ENCODE measurements at regions not wholly inside any gene's neighbourhood (a gene's known extent, or its start where the extent isn't known, plus 50 kb on each side); places are given as distances from the start of the nearest gene placed in this dataset.

DNA sequence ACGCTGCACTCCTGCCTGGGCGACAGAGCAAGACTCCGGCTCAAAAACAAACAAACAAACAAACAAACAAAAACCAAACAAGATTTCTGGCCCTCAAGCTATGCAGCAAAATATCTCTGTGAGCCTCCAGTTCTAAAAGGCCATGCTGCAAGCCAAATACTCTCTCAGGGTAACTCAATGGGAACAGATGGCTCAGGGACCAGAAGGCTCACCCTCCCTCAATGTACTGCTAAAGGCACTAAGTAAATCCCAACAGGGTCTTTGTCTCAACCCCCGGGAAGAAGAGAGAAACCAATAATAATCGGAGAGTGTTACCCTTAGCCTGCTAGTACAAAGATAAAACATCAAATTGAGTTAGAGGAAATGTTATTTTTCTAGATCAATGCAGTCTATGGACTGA lies 119.7 kb upstream of the ZC3H12C start:
- DNase-seq: no peak

DNA sequence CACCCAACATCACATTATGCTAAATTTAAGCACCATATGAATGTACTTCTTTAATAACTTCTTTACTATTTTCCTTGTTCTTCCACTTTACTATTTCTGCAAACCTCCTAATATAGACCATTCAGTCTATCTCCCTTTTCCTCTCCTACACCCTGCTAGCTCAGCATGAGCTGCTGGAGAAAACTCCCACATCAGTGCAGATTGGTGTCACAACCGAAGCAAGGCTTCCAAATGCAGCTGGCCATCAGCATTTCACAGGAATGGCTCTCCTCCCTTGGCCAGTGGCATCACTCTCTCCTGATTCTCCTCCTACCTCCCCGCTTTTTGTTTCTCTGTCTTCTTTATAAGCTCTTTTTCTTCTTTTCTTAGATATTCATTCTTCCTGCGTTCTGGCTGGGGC lies 118.7 kb upstream of the ZC3H12C start:
- DNase-seq: no peak

DNA sequence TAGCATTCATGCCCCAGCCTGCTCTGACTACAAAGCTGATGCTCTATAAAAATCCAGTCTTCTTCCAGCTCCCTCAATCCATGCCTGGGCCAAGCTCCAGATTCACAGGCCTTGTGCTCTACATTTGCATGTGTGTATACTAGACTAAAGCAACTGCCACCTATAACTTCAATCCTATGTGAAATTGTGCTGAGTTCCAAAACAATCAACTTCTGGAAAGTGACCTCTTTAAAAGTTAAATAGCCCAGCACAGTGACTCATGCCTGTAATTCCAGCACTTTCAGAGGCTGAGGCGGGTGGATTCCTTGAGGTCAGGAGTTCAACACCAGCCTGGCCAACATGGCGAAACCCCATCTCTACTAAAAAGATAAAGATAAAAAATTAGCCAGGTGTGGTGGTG lies 114.3 kb upstream of the ZC3H12C start:
- no peak for DNase-seq

DNA sequence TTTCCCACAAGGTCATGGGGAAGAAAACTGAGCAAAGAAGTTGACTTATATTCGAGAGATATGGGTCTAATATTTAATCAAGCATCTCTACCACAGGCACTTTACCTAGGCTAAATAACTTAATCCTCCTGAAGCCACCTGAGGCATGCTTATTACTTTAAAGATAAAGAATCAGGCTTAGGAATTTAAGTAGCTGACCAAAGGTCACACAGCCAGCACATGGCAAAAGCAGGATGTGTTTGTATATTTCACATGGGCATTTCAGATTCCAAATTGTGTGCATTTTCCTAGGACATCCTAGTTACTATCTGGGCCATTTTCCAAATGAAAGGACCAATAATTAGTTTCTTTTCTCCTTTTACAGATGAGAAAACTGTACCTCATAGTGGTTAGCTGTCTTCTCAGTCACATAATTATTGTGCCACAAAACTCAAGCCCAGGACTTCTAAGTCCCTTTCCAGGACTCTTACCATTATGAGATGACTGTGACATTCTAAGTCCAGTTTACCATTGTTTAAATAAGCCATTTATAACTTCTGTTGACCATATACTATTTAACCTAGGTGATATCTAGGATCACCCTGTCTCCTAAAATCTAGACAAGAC lies 112.1 kb upstream of the ZC3H12C start:
- DNase-seq: no peak

DNA sequence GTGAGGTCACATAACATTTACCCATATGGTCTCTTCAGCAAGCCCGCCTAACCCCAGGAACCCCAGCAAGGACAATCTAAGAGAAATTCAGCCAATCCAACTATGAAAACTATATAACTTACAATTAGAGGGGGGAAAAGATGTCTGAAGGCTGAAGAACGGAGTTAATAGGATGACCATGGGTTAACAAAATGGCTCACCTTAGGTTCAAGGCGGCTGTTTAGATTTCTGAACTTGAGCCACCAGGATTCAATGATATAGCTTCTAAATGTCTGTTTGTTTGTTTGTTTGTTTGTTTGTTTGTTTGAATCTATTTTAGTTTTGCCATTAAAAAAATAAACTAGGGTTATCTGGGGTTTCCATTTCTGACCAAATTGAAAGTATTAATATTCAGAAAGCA lies 109.8 kb upstream of the ZC3H12C start:
- no peak for DNase-seq

DNA sequence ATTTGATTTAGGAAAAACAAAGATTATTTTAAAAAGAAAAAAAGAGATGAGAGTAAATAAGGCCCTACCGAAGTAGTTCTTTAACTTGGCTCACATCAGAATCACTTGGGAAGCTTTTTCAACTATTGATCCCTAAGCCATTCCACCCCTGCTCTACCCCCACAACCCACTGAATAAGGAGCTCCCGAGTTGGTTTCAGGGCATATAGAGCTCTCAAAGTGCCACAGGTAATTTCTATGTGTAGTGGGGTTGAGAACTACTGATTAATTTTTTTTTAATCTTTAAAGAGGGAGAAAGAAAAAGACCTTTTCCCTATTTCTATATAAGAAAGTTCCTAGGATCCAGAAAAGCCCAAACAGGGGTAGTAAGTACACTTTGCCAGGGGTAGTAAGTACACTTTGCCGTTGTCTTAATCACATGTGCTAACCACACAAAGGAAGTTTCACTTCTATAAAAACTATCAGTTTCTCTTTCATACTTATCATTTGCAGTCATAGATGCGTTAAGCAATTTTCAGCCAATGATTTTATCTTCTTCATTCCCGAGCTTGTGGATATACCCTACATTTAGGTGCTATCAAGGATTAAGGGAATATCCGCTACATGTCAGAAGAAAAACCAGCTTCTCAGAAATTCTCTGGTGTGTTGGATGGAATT lies 108.4 kb upstream of the ZC3H12C start:
- no peak for DNase-seq

DNA sequence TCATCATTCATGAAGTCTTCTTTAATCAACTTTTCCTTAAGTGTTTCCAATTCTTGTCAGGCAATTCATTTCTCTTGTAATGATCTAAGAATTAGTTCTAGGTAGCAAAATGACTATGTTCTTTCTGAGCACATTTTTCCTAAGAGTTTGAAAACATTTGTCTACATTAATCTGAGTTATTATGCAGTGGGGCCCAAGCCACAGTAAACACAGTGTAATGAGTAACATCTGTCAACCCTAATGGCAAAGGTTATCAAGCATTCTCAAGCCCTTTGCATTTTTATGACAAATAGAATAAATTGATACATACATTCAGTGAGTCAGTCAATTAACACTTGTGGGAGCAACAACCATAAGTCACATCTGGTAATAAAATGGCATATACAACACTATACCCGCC lies 106.7 kb upstream of the ZC3H12C start:
- no peak for DNase-seq

DNA sequence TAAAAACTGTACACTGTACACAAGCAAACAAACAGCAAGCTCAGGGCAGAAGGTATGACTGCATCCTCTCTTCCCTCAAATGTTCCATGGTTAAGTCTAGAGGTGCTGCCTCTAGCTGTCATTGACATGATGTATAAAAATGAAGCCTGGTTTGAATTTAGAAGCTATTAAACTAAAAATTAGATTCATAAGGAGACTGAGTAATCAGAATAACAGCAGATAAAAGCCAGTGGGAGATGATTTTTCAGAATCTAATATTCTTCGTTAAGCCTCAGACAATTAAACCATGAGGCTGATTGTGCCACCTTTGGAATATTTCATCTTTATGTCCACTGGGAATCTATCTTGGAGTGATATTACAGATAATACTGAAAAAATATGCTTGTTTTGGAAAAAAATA lies 101.4 kb upstream of the ZC3H12C start:
- no peak for DNase-seq

DNA sequence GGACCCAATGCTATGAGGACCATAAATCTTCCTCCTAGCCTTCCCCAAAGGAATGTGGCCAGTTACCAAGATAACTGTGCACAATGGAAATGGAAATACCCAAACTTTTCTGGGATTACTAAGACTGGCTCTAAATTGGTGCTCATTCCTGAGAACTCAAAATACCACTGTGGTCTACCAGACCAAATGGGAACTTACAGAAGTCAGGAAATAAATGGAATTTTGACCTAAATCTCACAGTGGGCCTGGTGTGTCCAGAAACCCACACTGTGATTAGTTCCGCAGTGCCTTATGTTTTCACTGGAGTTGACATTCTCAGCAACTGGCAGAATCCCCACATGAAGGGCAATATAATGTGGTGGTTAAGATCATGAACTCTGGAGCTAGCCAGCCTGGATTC lies 99.4 kb upstream of the ZC3H12C start:
- no peak for DNase-seq

DNA sequence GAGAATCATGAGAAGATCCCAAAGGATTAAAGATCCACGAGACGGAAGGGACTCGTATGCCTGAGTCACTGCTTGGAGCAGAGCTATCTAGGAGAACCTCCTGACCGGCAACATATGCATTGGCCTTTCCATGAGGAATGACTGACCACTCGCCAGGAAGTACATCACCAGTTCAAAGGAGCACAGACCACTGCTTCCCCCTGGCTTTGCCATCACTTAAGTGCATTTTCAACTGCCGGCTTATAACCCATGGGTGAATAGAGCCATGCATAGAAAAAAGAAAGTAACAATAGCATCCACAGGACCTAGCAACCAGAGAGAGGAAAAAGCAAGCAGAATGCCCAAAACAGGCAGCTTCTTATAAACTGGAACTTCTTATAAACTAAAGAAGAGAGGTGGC lies 98.3 kb upstream of the ZC3H12C start:
- no peak for DNase-seq

DNA sequence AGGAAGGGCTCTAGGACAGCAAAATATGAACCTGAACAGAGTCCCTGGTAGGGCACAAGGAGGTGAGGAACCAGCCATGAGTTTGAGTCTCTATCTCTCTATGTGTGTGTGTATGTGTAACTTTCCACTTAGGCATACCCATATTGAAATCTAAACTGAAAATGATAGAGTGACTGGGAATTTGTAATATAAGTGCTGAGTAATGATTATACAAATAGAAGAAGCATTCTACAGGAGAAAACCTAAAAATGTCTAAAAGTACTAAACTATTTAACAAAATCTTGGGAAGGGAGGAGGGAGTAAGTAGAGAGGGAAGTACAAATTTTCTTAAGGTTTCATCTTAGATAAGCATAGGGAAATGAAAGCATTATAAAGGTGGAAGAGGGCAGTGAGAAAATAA lies 97.1 kb upstream of the ZC3H12C start:
- no peak for DNase-seq

DNA sequence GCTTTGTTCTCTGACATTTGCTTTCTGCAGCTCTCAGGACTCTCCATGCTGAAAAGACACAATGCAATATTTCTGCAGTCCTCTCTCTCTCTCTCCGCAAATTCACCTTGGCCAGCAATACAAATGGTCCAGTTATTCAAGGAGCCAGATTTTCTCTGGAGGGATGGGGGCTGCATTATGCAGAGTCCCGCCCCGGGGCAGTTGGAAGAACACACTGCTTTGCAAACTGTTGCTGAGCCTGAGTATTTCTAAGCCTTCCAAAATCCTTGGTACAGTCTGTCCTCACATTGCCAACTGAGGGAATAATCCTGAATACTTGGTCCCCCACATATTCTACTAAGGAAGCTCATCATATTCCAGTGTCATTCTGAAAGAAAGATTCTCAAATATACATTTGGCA lies 94.3 kb upstream of the ZC3H12C start:
- DNase-seq: no peak

DNA sequence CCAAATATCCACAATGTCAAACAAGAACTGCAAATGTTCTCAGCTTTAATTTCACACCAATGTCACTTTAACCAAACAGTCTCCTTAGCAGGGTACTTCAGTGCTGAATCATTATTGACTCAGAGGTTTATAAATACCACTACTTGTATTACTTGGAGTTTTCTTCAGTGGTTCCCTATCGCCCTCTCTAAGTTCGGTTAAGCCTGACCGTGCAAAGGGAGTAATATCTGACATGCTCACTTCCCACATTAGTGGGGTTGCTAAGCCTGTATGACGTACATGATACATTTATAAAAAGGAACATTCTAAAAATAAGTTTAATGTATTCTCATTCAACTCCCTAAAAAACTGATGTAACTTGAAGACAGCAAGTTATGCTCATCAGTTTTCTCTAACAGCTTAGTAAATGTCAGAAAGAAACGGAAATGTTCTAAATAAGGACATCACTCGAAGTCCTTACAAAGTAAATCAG lies 93.1 kb upstream of the ZC3H12C start:
- peak; percentile 49 for DNase-seq

DNA sequence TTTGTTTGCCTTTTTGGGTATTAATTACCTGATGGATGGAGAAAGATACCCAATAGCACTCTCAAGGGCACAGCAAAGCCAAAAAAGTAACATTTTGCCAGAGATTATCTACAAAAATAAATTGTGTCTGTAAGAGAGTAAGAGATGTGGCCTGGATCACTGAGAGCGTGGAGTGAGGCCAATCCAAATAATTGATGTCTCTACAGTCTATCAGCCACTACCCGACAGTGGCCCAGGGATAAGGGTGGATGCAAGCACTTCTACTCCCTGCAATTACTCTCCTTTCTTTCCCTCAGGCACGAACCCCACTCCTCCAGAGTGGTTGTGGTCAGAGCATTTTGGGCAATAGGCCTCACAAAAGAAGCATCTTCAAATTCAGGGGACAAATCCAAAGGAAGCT lies 92.3 kb upstream of the ZC3H12C start:
- DNase-seq: no peak

DNA sequence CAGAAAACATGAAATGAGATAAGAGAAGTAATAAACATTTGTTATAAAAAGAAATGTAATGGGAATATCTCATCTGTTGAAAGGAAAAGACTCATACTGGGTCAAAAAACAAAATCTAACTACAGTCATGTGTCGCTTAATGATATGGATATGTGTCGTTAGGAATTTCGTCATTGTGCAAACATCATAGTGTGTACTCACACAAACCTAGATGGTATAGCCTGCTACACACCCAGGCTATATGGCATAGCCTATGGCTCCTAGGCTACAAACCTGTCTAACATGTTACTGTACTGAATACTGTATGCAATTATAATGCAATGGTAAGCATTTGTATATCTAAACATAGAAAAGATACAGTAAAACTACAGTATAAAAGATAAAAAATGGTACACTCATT lies 89.8 kb upstream of the ZC3H12C start:
- DNase-seq: no peak

DNA sequence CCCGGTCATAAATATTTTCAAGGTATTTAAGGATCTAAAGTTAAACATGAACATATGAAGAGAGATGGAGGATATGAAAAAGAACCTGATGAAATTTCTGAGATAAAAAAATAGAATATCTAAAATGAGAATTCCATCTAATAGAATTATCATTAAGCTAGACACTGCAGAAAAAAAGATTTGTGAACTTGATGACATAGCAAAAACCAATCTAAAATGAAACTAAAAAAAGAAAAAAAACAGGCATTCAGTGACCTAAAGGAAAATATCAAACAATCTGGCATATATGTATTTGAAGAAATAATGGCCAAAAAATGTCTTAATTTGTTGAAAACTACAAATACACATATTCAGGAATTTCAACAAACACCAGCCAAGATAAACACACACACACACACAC lies 81.6 kb upstream of the ZC3H12C start:
- no peak for DNase-seq

DNA sequence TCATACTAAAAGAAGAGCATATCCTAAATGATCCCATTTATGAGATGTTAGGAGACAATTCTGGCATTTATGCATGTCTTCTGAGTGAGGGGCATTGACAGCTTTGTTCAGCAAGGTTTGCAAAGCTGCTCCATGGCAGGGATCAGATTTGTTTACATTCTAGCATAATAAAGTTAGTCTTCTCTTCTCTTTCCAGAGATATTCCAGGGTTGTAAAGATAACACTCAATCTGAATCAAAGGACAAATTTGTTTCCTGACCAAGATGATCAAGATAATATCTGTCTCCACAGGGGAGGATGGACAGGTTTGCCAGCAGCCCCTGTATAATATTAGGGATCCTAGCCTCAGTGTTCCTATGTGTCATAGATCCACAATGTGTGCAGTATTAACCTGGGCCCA lies 77.5 kb upstream of the ZC3H12C start:
- DNase-seq: no peak

DNA sequence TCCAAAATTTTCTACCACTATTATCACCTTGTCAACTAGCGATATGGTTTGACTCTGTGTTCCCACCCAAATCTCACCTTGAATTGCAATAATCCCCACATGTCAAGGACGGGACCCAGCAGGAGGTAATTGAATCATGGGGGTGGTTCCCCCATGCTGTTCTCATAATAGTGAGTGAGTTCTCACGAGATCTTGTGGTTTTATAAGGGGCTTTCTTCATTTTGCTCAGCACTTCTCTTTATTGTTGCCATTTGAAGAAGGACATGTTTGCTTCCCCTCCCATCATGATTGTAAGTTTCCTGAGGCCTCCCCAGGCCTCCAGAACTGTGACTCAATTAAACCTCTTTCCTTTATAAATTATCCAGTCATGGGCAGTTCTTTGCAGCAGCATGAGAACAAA lies 73.5 kb upstream of the ZC3H12C start:
- no peak for DNase-seq

DNA sequence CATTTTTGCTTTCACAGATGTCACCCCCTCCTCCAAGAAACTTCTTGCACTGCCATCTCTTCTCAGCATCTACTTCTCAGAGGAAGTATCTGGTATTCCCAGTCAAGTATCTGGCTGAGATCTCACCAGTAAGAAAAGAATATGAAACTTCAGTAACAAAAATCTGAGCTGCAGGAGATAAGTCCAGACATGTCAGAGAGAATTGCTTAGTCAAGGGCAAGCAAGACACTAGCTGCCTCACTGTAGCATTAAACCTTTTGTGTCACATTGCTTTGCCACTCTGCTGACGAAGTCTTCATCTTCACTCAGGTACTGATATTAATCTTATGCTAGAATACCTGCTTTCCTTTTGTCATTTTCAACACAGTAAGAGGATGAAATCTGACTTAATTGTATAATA lies 70.6 kb upstream of the ZC3H12C start:
- no peak for DNase-seq

DNA sequence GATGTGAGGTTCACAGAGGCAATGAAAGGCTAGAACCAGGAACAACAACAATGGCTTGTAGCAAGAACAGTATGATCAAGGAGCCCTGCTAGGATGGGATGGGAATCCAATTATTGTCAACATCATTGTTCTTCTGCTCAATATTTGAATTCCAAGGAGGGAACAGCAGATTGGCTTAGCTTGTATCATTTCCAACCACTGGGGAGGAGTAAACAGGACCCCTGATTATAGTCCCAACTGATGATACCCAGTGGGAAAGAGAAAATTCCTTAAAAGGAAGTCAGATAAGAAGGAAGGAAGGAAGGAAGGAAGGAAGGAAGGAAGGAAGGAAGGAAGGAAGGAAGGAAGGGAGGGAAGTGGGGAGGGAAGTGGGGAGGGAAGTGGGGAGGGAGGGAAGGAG lies 69.5 kb upstream of the ZC3H12C start:
- no peak for DNase-seq

DNA sequence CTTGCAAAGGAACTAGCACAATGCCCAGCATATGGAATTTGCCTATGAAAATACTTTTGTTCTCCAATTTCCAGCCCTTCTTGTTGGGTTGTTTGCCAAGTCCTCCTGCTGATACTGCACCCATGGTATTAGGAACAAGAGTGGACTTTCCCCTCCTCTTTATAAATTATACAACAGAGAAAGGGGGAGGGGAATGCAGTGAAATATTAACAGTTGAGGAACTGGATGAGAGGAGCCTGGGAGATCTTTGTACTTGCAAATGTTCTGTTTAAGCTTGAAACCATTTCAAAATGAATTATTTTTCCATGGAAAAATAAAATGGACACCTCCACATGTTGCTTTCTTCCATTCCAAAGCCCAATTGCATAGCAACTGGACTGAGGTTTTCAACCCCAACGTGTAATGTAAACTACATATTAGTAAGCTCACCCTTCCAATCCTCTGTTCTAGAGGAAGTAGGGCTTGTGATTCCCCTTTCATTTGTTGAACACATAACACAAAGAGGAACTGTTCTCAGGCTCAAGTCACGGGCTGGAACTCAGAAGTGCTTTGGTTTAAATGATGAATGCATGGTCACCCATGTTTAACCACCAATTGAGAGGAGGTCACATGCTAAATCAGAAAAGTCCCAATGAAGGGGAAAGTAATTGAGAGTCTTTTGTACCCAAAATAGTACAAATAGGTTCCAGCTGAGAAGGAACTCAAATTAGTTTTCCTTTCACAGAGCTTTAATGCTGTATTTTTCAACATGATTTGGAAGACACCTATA lies 66.2 kb upstream of the ZC3H12C start:
- peak; percentile 5 for DNase-seq

DNA sequence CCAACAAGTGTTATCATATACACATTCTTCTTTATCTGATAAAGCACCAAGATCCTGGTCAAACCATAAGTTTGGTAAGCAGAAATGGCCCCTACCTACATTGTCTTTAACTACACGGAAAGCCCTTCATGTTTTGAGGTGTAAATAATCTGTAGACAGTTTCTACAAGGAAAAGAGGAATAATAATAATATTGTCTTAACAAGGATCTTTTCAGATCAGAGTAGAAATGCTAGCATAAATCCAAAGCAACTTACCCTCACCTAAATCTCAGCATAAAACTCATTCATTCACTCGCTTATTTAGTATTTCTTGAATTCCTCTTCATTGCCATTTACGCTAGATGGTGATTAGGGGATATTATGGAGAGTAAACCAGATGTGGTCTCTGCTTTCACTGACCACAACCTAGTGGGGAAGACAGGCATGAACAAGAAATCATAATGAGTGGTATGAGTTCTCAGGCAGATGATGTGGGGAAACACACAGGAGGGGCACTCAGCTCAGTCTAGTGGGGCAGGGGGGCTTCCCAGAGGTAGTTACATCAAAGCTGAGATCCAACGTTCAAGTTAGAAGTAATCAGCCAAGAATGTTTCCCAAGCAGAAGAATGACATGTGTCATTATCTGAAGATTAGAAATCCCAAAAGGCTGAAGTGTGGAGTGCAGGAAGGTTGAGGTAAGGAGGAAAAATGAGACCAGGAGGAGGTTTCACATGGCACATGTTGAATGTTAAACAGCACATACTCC lies 65.4 kb upstream of the ZC3H12C start:
- DNase-seq: no peak

DNA sequence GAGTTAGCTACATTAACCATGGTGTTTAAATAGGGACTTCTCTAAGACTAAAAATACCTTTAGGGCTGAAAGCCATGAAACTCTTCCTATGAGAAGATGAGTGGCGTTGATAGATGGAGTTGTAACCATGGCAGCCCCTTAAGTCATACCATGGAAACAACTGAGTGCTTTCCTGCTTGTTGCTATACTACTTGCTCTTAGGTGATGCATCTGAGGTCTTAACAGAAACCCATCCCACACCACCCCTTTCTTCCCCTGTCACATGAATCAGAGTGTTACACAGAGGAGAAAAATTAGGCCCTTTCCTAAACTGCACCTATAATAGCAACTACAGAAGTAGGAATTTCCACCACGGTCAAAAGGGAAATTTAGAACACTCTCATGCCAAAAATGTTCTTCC lies 64.3 kb upstream of the ZC3H12C start:
- DNase-seq: no peak
